Mucosa of descending colon (tissue), 3 donors: ENCODE measurements at regions not wholly inside any gene's neighbourhood (a gene's known extent, or its start where the extent isn't known, plus 50 kb on each side); places are given as distances from the start of the nearest gene placed in this dataset.

Experiments used
- ATAC-seq: fragments of 200-7000 bp; cut with Tn5 transposase; one replicate; pipeline ENCODE4 v1.9.1; 2020; ENCODE audit warnings: mild to moderate bottlenecking, moderate library complexity
- DNase-seq, 3 donors: peaks; one replicate each; pipeline ENCODE4 v3.0.0-alpha.2; 2020
- H3K36me3 ChIP-seq: fragments of 200-600 bp; one replicate; pipeline ENCODE4 v1.8.0; 2021; ENCODE audit warnings: low read depth, mild to moderate bottlenecking
- H3K4me1 ChIP-seq: fragments of 200-600 bp; one replicate; pipeline ENCODE4 v1.8.0; 2021; ENCODE audit warnings: low read depth, mild to moderate bottlenecking
- H3K4me3 ChIP-seq: fragments of 200-600 bp; one replicate; pipeline ENCODE4 v1.8.0; 2021; ENCODE audit warnings: mild to moderate bottlenecking
- H3K9me3 ChIP-seq: fragments of 200-600 bp; one replicate; pipeline ENCODE4 v1.8.0; 2021; ENCODE audit warnings: mild to moderate bottlenecking
- intact Hi-C, 2 donors: fragments of 100-400 bp; cut with DNase I in 1 of 2; cut with micrococcal nuclease in 1 of 2; formaldehyde crosslinking; loops; one replicate each; pipeline versions ENCODE4 v1.11.0 to v1.11.1; 2022; cut with DNase I, micrococcal nuclease
- TF ChIP-seq, protein P1 (sequence below): fragments of 200-600 bp; IDR thresholded peaks from one replicate; pipeline ENCODE4 v1.8.0; 2022; ENCODE audit warnings: antibody characterized with exemption, mild to moderate bottlenecking
- donor health status: DM: no; HTN: no; CAD: no; lungs with moderate emphysema.
- donor health status: DM: no; HTN: no; CAD: no.
- donor health status: DM: no; HTN: yes; CAD: no.

DNA sequence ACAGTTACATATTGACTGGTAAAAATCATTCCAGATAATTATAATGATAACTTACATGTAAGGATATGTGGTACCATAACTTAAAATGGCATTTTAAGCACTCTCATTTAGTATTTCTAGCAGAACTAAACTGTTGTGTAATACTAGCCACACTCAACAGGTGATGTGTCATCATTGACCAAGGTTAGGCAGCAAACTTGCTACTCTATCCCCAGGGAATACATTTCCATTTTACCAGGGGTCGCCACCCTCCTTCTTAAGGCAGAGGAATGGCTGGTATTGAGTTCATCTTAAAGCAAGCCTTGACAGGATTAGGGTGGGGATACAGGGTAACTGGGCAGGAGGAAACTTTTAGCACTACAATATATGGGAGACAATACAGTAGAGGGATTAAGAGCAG is 259.8 kb upstream of the CAMK1G start:
- Histone ChIP-seq H3K4me3 (no peak overlapping the region), H3K4me1 (no peaks in the 10 kb centered on the region), H3K9me3 (no peaks in the 10 kb centered on the region), H3K36me3 (no peaks in the 10 kb centered on the region)
- intact Hi-C loops: no loop called here
- TF ChIP-seq, protein P1, sequence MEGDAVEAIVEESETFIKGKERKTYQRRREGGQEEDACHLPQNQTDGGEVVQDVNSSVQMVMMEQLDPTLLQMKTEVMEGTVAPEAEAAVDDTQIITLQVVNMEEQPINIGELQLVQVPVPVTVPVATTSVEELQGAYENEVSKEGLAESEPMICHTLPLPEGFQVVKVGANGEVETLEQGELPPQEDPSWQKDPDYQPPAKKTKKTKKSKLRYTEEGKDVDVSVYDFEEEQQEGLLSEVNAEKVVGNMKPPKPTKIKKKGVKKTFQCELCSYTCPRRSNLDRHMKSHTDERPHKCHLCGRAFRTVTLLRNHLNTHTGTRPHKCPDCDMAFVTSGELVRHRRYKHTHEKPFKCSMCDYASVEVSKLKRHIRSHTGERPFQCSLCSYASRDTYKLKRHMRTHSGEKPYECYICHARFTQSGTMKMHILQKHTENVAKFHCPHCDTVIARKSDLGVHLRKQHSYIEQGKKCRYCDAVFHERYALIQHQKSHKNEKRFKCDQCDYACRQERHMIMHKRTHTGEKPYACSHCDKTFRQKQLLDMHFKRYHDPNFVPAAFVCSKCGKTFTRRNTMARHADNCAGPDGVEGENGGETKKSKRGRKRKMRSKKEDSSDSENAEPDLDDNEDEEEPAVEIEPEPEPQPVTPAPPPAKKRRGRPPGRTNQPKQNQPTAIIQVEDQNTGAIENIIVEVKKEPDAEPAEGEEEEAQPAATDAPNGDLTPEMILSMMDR: no peak
- ATAC-seq: no peak
- DNase-seq: no peak

DNA sequence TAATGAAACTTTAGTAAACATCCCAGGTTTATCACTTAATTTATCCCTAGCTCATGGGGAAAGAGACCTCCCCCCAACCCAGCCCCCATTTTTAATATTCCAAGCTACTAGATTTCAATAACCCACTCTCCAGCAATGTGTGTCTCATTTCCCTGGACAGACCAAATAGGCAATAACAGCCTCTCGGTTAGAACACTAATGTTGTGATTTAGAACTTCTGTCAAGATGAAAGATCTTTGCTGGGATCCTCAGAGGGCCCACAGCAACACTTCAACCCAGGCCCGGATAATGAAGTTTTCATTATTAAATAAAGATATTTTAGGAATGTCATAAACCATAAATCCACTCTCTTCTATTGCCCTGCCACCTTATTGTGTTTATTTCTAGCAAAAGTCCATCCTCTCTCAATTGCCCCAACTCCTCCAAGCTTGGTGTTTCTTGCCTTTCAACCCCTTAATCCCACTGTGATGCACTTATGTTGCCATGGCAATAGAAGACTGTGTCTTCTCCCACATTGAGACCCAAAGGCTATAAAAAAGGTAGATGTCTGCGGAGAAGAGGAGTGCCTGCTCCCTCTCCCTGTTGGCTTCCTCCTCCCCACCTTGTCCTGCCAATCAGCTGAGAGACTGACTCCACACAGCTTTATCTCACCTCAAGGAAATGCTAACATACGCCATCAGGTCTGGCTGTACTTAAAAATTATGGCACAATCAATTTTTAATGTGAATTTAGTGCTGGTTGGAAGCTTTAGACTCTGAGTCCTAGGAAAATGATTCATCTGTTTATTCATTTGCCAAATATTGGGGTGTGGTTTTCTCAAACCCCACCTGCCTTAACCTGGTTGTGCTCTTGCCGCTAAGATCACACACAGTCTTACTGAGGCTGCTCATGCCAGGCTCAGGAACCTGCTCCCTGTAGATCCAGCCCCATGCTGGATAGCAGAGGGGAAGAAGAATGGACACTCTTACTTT is 258.3 kb upstream of the CAMK1G start:
- Histone ChIP-seq H3K4me1 (no peaks in the 10 kb centered on the region), H3K9me3 (no peaks in the 10 kb centered on the region), H3K4me3 (no peak overlapping the region), H3K36me3 (no peaks in the 10 kb centered on the region)
- DNase-seq (no peak), ATAC-seq (no peak)
- intact Hi-C loops: no loop called here
- TF ChIP-seq, protein P1: no peak

DNA sequence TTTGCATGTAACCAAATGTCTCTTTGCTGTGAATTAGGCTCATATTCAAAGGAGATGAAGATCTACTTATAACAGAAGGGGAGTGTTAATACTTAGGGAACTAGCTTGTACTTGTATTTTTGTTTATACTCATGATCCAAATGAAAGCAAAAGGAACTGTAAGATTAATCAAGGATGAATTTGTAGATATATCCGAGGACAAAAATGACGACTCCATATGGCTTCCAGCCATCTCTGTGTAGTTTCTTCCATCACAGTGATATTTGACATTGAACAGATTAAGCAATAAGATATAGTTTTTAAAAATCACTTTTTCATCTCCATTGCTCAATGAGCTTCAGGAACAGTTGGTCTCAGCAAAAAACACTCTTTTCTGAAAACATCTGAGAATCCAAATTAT is 257.4 kb upstream of the CAMK1G start:
- no peak overlapping the region for H3K4me3 ChIP-seq
- no peak for DNase-seq
- ATAC-seq: no peak
- no peaks in the 10 kb centered on the region for H3K36me3 ChIP-seq
- TF ChIP-seq, protein P1: no peak
- no peaks in the 10 kb centered on the region for H3K4me1 ChIP-seq
- intact Hi-C loops: no loop called here
- H3K9me3 ChIP-seq: no peaks in the 10 kb centered on the region

DNA sequence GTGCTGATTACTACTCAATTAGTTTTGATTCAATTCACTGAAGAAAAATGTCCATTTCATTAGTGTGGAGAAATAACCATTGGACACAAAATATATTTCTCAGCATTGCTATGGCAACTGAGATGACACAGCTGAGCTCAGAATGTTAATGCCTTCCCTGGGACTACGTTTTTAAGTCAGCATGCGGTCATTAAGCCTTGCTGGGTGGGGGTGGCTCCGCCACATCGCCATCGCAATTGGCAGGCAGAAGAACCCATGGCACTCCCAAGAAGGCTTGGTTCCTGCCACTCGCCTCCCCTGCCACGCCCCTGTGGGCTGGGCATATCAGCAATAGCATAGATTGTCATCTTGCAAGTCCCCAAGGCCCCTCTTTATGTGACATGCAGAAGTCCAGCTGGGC is 256.7 kb upstream of the CAMK1G start:
- Histone ChIP-seq H3K9me3 (no peaks in the 10 kb centered on the region), H3K36me3 (no peaks in the 10 kb centered on the region), H3K4me3 (no peak overlapping the region), H3K4me1 (no peaks in the 10 kb centered on the region)
- TF ChIP-seq, protein P1: no peak
- no peak for DNase-seq
- ATAC-seq: no peak
- intact Hi-C loops: no loop called here

DNA sequence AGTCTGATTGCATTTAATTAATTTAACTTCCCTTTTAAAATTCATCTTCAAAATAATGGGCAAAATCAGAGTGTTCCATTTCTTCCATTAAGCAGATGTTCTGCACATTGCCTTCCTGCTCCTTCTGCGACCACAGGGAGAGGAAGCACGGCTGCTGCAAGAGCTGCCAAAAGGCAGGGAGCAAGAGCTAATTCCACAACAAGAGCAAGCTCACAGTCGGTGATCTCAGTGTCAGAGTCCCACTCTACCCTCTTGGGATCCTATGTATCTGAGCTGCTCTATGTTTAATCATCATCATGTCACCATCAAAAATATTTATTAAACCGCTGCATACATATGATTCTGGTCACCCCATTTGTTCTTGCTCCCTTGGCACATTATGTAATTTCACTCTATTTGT is 255.3 kb upstream of the CAMK1G start:
- H3K36me3 ChIP-seq: no peaks in the 10 kb centered on the region
- TF ChIP-seq, protein P1: no peak
- ATAC-seq (no peak), DNase-seq (no peak)
- H3K9me3 ChIP-seq: no peaks in the 10 kb centered on the region
- H3K4me1 ChIP-seq: no peaks in the 10 kb centered on the region
- intact Hi-C loops: no loop called here
- no peak overlapping the region for H3K4me3 ChIP-seq
